ENCODE measurements at regions not wholly inside any gene's neighbourhood (a gene's known extent, or its start where the extent isn't known, plus 50 kb on each side); places are given as distances from the start of the nearest gene placed in this dataset.

DNA sequence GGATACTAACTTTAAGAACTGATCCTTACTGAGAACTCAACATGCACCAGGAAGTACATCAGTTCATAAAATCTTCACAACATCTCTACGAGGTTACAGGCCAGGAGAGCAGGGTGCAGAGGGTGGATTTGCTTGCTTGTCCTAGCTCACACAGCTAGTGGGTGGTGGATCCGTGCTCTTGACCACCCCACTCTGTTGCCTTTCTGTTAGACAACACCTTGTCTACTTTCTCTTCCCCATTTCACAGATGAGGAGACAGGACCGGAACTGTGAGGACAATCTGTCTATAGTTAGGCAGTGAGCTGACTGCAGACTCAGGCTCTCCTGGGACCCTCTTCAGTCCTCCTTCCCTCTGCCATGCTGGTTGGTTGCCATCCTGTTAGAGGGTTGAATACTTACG lies 221.7 kb upstream of the TLE3 start:
- no peak for DNase-seq (ENCODE audit: extremely low read depth, low read depth)

DNA sequence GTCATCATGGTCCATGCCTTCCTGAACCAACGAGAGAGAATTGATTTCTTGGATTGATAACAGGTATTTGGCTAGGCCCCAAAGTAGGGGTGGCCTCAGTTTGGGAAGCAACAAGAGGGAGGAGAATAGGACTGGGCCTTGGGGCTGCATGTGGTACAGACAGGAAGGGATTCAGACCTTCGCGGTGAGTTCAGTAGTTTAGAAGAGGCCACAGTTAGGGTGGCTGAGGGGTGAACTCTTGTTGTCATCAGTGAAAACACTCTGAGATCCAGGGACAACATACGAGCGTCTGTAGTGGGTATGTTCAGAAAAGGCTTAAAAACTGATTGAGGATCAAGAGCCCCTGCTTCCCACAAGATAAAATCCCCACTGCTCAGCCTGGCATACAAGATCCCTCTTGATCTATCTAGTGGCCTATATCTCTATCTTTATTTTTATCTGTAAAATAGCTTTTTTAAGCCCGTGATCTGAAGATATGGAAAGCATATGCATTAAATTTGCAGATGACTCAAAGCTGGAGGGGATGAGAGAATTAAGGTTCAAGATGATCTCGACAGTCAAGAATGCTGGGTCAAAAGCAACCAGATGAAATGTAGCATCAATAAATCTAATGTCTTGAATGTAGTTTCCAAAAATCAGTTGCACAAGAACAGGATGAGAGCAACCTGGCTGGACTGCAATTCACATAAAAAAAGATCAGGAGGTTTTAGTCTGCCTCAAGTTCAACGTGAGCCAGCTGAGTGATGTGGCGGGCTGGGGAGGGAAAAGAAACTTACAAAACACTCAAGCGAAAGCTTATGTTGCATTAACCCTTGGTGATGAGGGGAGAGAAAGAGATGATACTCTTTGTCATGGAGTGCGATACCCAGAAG lies 221.1 kb upstream of the TLE3 start:
- no peak for DNase-seq (ENCODE audit: extremely low read depth, low read depth)

- no peak for DNase-seq (ENCODE audit: extremely low read depth, low read depth)
Measured at GRCh38 chr15:70316059-70316600, 218.4 kb upstream of the TLE3 start.

DNA sequence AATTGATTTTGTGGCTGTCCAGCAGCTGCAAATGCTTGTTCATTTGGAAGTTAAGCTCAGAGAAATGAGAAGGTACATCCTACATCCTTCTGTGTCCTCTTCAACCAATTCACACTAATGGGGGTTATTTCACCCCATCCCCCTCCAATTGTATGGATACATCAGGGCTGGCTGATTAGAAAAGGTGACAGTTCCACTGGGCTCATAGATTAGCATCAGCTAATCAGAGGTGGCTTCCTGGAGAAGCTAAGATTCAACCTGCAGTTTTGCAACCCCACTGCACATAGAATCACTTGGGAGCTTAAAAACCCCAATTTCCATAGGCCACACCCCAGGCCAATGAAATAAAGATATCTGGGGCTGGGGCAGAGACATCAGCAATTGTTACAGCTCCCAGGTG lies 217.7 kb upstream of the TLE3 start:
- no peak for DNase-seq (ENCODE audit: extremely low read depth, low read depth)

- DNase-seq (ENCODE audit: extremely low read depth, low read depth): no peak
Measured at GRCh38 chr15:70314688-70315087, 217.0 kb upstream of the TLE3 start.

GRCh38 chr15:70314018-70314354 lies 216.3 kb upstream of the TLE3 start:
- no peak for DNase-seq (ENCODE audit: extremely low read depth, low read depth)

DNA sequence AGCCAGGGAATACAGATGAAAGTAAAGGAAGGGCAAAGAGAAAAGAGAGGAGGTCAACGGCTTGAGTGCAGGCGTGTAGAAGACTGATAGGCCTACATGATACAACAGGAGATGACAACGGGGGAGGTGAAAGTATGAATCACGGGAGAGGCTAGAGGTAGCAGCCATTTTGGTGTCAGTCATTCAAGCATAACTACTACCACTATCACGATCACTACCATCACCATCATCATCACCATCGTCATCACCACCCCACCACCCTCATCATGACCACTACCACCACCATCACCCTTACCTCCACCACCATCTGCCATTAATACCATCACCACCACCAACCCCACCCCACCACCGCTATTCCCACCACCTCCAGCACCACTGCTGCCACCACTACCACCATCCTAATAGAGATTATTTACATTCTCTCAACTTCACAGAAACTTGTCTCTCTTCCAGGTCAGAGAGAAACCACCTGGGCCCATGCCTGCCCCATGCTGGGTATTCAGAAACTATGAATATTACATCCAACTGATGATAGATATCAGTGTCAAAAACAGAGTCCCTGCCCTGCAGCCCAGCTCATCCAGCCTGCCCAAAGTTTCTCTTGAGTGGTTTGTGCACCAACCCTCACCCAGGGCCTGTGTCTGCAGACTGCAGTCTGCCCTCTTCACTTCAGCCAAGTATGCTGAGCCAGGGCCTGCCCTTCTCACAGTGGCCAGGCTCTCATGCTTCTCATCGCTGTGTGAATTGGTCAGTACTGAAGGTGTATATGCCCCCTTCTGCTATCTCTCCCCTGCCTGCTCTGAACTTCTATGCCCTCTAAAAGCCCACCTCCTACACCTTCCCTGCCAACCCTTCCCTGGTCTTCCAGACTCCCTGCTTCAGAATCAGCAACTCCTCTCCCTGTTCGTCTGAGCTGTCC lies 215.6 kb upstream of the TLE3 start:
- no peak for DNase-seq (ENCODE audit: extremely low read depth, low read depth)

- no peak for DNase-seq (ENCODE audit: extremely low read depth, low read depth)
Measured at GRCh38 chr15:70311821-70312220, 214.1 kb upstream of the TLE3 start.

- no peak for DNase-seq (ENCODE audit: extremely low read depth, low read depth)
Measured at GRCh38 chr15:70309716-70310115, 212.0 kb upstream of the TLE3 start.

DNA sequence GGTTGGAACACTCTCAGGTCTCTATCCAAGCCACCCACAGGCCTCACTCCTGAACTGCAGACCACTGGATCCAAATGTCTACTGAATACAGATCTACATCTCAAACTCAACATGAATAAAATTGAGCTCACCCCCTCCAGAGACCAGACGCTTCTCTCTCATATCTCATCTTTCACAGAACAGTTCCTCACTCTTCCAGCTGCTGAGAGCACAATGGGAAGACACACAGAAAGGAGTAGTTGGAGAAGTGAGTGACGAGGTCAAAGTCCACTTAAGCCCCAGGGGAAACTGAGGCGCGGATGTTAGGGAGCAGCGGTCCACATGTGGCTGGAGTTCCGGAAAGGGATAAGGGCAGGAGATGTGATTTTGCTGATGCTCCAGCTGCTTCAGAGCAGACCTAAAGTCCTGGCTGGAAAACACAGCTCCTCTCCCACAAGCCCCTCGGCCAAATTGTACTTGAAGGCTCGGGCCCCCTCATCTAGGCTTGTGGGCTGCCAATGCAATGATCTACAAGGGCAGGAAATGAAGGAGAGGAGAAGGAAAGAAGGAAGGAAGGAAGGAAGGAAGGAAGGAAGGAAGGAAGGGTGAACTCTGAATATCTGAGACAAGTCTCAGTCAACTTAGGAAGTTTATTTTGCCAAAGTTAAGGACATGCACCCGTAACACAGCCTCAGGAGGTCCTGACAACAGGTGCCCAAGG lies 211.2 kb upstream of the TLE3 start:
- no peak for DNase-seq (ENCODE audit: extremely low read depth, low read depth)

DNA sequence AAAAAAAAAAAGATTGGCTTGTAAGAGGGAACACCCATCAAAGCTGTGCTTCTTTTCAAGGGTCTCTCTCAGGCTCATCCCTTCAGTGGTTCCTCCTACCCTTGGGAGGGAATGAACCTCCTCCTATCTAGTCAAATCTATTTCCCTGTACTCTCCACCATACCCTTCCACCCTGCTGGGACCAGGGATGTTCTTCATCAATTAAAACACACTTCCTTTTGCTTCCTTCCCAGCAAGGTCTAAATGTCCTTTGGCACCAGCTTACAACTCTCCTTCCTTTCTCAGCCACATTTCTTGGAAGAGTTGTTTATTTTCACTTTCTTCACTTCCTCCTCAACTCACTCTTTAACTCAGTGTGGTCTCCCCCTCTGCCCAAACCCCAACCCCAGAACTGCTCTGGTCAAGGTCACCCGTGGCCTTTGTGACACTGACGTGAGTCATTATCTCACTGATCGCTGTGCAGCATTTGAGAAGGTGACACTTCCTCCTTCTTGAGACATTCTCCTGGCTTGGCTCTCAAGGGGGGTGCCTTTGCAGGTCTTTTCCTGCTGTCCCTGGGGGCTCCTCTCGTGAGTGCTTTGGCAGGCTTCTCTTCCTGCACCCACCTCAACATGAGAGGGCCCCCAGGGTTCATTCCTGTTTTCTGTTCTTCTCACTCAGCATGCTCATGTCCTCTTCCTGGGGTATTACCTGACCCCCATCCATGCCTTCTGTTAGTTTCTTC lies 210.5 kb upstream of the TLE3 start:
- DNase-seq (ENCODE audit: extremely low read depth, low read depth): no peak

DNA sequence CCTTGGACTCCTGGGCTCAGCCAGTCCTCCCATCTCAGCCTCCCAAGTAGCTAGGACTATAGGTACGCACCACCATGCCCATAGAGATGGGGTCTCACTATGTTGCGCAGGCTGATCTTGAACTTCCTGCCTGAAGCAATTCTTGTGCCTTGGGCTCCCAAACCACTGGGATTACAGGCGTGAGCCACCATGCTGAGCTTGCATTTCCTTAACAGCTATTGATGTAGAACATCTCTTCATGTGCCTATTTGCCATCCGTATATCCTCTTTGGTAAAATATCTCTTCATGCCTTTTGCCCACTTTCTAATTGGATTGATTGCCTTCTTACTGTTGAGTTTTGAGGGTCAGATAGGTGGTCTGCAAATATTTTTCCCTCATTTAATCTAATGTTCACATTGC lies 208.9 kb upstream of the TLE3 start:
- no peak for DNase-seq (ENCODE audit: extremely low read depth, low read depth)

DNA sequence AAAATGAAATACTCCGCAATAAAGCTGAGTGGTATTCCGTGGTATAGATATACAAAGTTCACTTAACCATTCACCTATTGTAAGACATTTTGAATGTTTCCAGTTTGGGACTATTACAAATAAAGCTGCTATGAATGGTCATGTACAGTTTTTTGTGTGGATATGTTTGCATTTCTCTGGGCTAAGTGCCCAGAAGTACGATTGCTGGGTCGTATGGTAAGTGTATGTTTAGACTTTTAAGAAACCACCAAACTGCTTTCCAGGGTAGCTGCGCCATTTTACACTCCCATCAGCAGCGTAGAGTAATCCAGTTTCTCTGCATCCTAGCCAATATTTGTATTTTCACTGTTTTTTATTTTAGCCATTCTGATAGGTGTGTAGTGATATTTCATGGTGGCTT lies 208.4 kb upstream of the TLE3 start:
- no peak for DNase-seq (ENCODE audit: extremely low read depth, low read depth)

GRCh38 chr15:70303981-70304380 lies 206.3 kb upstream of the TLE3 start:
- no peak for DNase-seq (ENCODE audit: extremely low read depth, low read depth)

GRCh38 chr15:70302360-70302759 lies 204.6 kb upstream of the TLE3 start:
- no peak for DNase-seq (ENCODE audit: extremely low read depth, low read depth)

DNA sequence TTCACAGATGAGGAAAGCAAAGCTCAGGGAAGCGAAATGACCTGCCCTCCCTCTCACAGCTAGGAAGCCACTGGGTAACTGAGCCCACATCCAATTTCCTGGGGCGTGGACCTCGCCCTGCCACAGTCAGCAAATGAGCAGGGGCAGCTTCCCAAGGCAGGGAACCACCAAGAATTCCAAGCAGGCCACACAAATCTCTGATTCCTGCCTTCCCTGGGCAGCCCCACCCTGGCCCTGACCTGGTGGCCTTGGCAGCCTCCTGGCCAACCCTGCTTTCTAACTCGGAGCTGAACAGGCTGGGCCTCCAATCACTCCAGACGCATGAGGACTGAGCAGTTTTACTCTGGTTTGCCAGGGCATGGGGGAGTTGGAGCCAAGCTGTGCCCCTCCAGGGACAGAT lies 203.7 kb upstream of the TLE3 start:
- DNase-seq (ENCODE audit: extremely low read depth, low read depth): no peak

- no peak for DNase-seq (ENCODE audit: extremely low read depth, low read depth)
Measured at GRCh38 chr15:70299931-70300869, 202.5 kb upstream of the TLE3 start.

- DNase-seq (ENCODE audit: extremely low read depth, low read depth): no peak
Measured at GRCh38 chr15:70297465-70298058, 199.8 kb upstream of the TLE3 start.

Data from NCI-H460 (cell line).